H9 (cell line): ENCODE measurements at regions not wholly inside any gene's neighbourhood (a gene's known extent, or its start where the extent isn't known, plus 50 kb on each side); places are given as distances from the start of the nearest gene placed in this dataset.
"Not testable (repeated sequence)": the region's sequence is repeated elsewhere in the genome, so short reads cannot be mapped to it uniquely, and the experiment has no call there.

Experiments used
- DNase-seq: peaks from one replicate; pipeline ENCODE4 v3.0.0-alpha.2; 2017
- H2AFZ ChIP-seq: one replicate; pipeline ENCODE4 v1.6.1; 2013; ENCODE audit warnings: mild to moderate bottlenecking, low read length, control low read depth, moderate library complexity
- H2AK5ac ChIP-seq: 2 replicates; pipeline ENCODE4 v1.6.1; 2013; ENCODE audit warnings: low read length, control low read depth, mixed read lengths; ENCODE audit not compliant: insufficient read length
- H2BK120ac ChIP-seq: one replicate; pipeline ENCODE4 v1.6.1; 2013; ENCODE audit warnings: low read depth, mild to moderate bottlenecking, low read length, control low read depth, inconsistent platforms; ENCODE audit not compliant: poor library complexity, severe bottlenecking
- H2BK12ac ChIP-seq: 2 replicates; pipeline ENCODE4 v1.6.1; 2013; ENCODE audit warnings: low read length, control low read depth, mixed read lengths, low read depth; ENCODE audit not compliant: insufficient read length
- H2BK15ac ChIP-seq: 2 replicates; pipeline ENCODE4 v1.6.1; 2013; ENCODE audit warnings: low read depth, low read length, control low read depth
- H2BK20ac ChIP-seq: one replicate; pipeline ENCODE4 v1.6.1; 2013; ENCODE audit warnings: low read depth, mild to moderate bottlenecking, low read length, control low read depth, inconsistent platforms; ENCODE audit not compliant: poor library complexity, severe bottlenecking
- H2BK5ac ChIP-seq: 2 replicates; pipeline ENCODE4 v1.6.1; 2013; ENCODE audit warnings: low read length, control low read depth, mixed read lengths; ENCODE audit not compliant: insufficient read length
- H3K14ac ChIP-seq: 2 replicates; pipeline ENCODE4 v1.6.1; 2013; ENCODE audit warnings: low read length, control low read depth; ENCODE audit not compliant: insufficient read depth
- H3K18ac ChIP-seq: 2 replicates; pipeline ENCODE4 v1.6.1; 2013; ENCODE audit warnings: low read depth, mild to moderate bottlenecking, mixed read lengths, low read length, control low read depth; ENCODE audit not compliant: insufficient read length
- H3K23ac ChIP-seq: 2 replicates; pipeline ENCODE4 v1.6.1; 2013; ENCODE audit warnings: low read length, control low read depth, mixed read lengths, low read depth; ENCODE audit not compliant: insufficient read length
- H3K23me2 ChIP-seq: 2 replicates; pipeline ENCODE4 v1.6.1; 2013; ENCODE audit warnings: low read depth, mild to moderate bottlenecking, mixed read lengths, low read length, control low read depth; ENCODE audit not compliant: insufficient read length, poor library complexity, severe bottlenecking
- H3K27ac ChIP-seq: 2 replicates; pipeline ENCODE4 v1.5.1; 2013; ENCODE audit warnings: low read length, control low read depth, mixed read lengths, low read depth; ENCODE audit not compliant: insufficient read length
- H3K27me3 ChIP-seq: 2 replicates; pipeline ENCODE4 v1.6.1; 2013; ENCODE audit warnings: low read length, control low read depth, inconsistent platforms; ENCODE audit not compliant: insufficient read depth
- H3K4ac ChIP-seq: 2 replicates; pipeline ENCODE4 v1.6.1; 2013; ENCODE audit warnings: low read depth, mild to moderate bottlenecking, control low read depth, inconsistent platforms, low read length, moderate library complexity
- H3K4me1 ChIP-seq: 2 replicates; pipeline ENCODE4 v1.6.1; 2013; ENCODE audit warnings: low read length, control low read depth, inconsistent platforms; ENCODE audit not compliant: insufficient read depth
- H3K4me2 ChIP-seq: 2 replicates; pipeline ENCODE4 v1.6.1; 2013; ENCODE audit warnings: low read length, control low read depth, mixed read lengths; ENCODE audit not compliant: insufficient read length, insufficient read depth
- H3K56ac ChIP-seq: 2 replicates; pipeline ENCODE4 v1.6.1; 2013; ENCODE audit warnings: low read depth, mild to moderate bottlenecking, mixed read lengths, low read length, control low read depth; ENCODE audit not compliant: insufficient read length
- H3K79me1 ChIP-seq: 2 replicates; pipeline ENCODE4 v1.6.1; 2013; ENCODE audit warnings: low read depth, mild to moderate bottlenecking, moderate library complexity, low read length, control low read depth, inconsistent platforms; ENCODE audit not compliant: insufficient read depth, poor library complexity, severe bottlenecking
- H3K79me2 ChIP-seq: 2 replicates; pipeline ENCODE4 v1.6.1; 2013; ENCODE audit warnings: low read length, control low read depth, inconsistent platforms; ENCODE audit not compliant: insufficient read depth
- H3K9ac ChIP-seq: 2 replicates; pipeline ENCODE4 v1.6.1; 2013; ENCODE audit warnings: low read length, control low read depth, mixed read lengths; ENCODE audit not compliant: insufficient read length; ENCODE audit errors: extremely low read depth
- H3K9me3 ChIP-seq: one replicate; pipeline ENCODE4 v1.6.1; 2013; ENCODE audit warnings: low read depth, low read length, inconsistent platforms; ENCODE audit not compliant: control insufficient read depth
- H3T11ph ChIP-seq: one replicate; pipeline ENCODE4 v1.6.1; 2013; ENCODE audit warnings: mild to moderate bottlenecking, low read length, control low read depth, inconsistent platforms
- H4K20me1 ChIP-seq: one replicate; pipeline ENCODE4 v1.6.1; 2013; ENCODE audit not compliant: control insufficient read depth, insufficient read length, insufficient read depth
- H4K5ac ChIP-seq: 2 replicates; pipeline ENCODE4 v1.6.1; 2013; ENCODE audit warnings: low read depth, mild to moderate bottlenecking, mixed read lengths, low read length, control low read depth; ENCODE audit not compliant: insufficient read length
- H4K8ac ChIP-seq: replicated peaks from 2 replicates; pipeline ENCODE4 v1.6.1; 2013; ENCODE audit warnings: low read length, control low read depth, mixed read lengths, low read depth; ENCODE audit not compliant: insufficient read length
- H4K91ac ChIP-seq: 2 replicates; pipeline ENCODE4 v1.6.1; 2013; ENCODE audit warnings: low read depth, mild to moderate bottlenecking, moderate library complexity, mixed read lengths, low read length, control low read depth; ENCODE audit not compliant: insufficient read length
- H3K27ac Mint-ChIP-seq, 3 experiments: 2 replicates in 2 of 3; 3 replicates in 1 of 3; pipeline ENCODE4 v1.8.0; 2020 to 2021; ENCODE audit warnings: mixed read lengths in 3 of 3, mild to moderate bottlenecking in 1 of 3, moderate library complexity in 1 of 3
- H3K27me3 Mint-ChIP-seq: 2 replicates; pipeline ENCODE4 v1.8.0; 2021; ENCODE audit warnings: low read depth, mild to moderate bottlenecking, moderate library complexity, mixed read lengths
- H3K36me3 Mint-ChIP-seq, 3 experiments: 2 replicates in 2 of 3; 3 replicates in 1 of 3; pipeline ENCODE4 v1.8.0; 2020 to 2021; ENCODE audit warnings: low read depth in 3 of 3, mixed read lengths in 3 of 3; ENCODE audit not compliant: insufficient read depth in 1 of 3
- H3K4me1 Mint-ChIP-seq, 2 experiments: 2 replicates each; pipeline ENCODE4 v1.8.0; 2020; ENCODE audit warnings: mixed read lengths in 2 of 2
- H3K4me3 Mint-ChIP-seq, 2 experiments: 2 replicates in 1 of 2; 3 replicates in 1 of 2; pipeline ENCODE4 v1.8.0; 2020 to 2021; ENCODE audit warnings: mild to moderate bottlenecking in 2 of 2, mixed read lengths in 2 of 2, moderate library complexity in 1 of 2
- H3K9me3 Mint-ChIP-seq, 2 experiments: 2 replicates in 1 of 2; 3 replicates in 1 of 2; pipeline ENCODE4 v1.8.0; 2020; ENCODE audit warnings: mild to moderate bottlenecking in 2 of 2, mixed read lengths in 2 of 2, moderate library complexity in 1 of 2
- CTCF ChIP-seq: fragments of 200-600 bp; sonication (generic); conservative IDR thresholded peaks from 3 replicates; pipeline ENCODE4 v1.8.0; 2021; ENCODE audit warnings: antibody characterized with exemption, mild to moderate bottlenecking
- WGBS: extraction: QIAGEN DNeasy Blood & Tissue Kit; methylation state at CpG from one replicate; pipeline ENCODE4 v1.1.7; 2013; ENCODE audit warnings: missing lambda C conversion rate, low lambda C conversion rate, mixed read lengths; ENCODE audit not compliant: insufficient read length; ENCODE audit errors: extremely low coverage; 5-methylcytosine and 5-hydroxymethylcytosine counted together

- Histone ChIP-seq H4K91ac (no peak overlapping the region), H3K23me2 (no peaks in the 10 kb centered on the region), H3K4me1 (no peaks in the 10 kb centered on the region), H2BK12ac (no peak overlapping the region), H3T11ph (no peak overlapping the region), H4K5ac (no peak overlapping the region), H2BK15ac (no peak overlapping the region), H2BK20ac (no peak overlapping the region), H4K8ac (no peak overlapping the region), H3K23ac (no peak overlapping the region), H2BK120ac (no peak overlapping the region), H3K56ac (no peak overlapping the region), H3K27ac (no peak overlapping the region), H4K20me1 (no peaks in the 10 kb centered on the region), H3K9ac (no peak overlapping the region), H3K18ac (no peak overlapping the region), H2BK5ac (no peak overlapping the region), H2AK5ac (no peak overlapping the region), H3K79me2 (no peaks in the 10 kb centered on the region), H3K9me3 (no peaks in the 10 kb centered on the region), H3K4me2 (no peak overlapping the region), H3K79me1 (no peaks in the 10 kb centered on the region), H2AFZ (no peak overlapping the region), H3K27me3 (no peaks in the 10 kb centered on the region), H3K4ac (no peak overlapping the region), H3K14ac (no peak overlapping the region)
- no peak for TF ChIP-seq CTCF
- no peak for DNase-seq
- no peak overlapping the region for H3K27ac Mint-ChIP-seq
- H3K4me3 Mint-ChIP-seq, result no peak overlapping the region
- WGBS, result no CpG with 5 or more reads among the region's 4 CpGs
- H3K9me3 Mint-ChIP-seq, result peaks cover 16 to 19% of the 10 kb centered on the region in 2 experiments
- peaks cover 3 to 11% (median 6%) of the 10 kb centered on the region in 3 experiments; a peak in 5 of 7 replicates for H3K36me3 Mint-ChIP-seq
- peaks cover 0 to 3% of the 10 kb centered on the region in 2 experiments; a peak in 1 of 4 replicates for H3K4me1 Mint-ChIP-seq
- H3K27me3 Mint-ChIP-seq, result 0 out of 2 replicates have a peak, but pooled peaks cover 2% of the 10 kb centered on the region
Measured at GRCh38 chr4:53941331-53941730, 123.1 kb downstream of the CHIC2 start.

GRCh38 chr4:53939892-53940291, 124.5 kb downstream of the CHIC2 start:
- not testable (repeated sequence) for H3K23ac ChIP-seq, H2BK120ac ChIP-seq, H2AFZ ChIP-seq, H3K9me3 ChIP-seq, H3K27ac ChIP-seq, H3K23me2 ChIP-seq, H3K18ac ChIP-seq, H2BK12ac ChIP-seq, H3T11ph ChIP-seq, H3K56ac ChIP-seq, H3K4me1 Mint-ChIP-seq, H2BK15ac ChIP-seq, H3K27me3 Mint-ChIP-seq, DNase-seq, H3K4me1 ChIP-seq, H2BK20ac ChIP-seq, H4K91ac ChIP-seq, H3K27me3 ChIP-seq, H2AK5ac ChIP-seq, H4K8ac ChIP-seq, H3K4ac ChIP-seq, H3K4me2 ChIP-seq, H3K79me2 ChIP-seq, H3K4me3 Mint-ChIP-seq, H3K27ac Mint-ChIP-seq, H4K20me1 ChIP-seq, H3K9ac ChIP-seq, H2BK5ac ChIP-seq, H3K79me1 ChIP-seq, H3K14ac ChIP-seq, H4K5ac ChIP-seq
- no CpG with 5 or more reads among the region's 3 CpGs for WGBS
- H3K36me3 Mint-ChIP-seq, result peaks cover 3 to 11% (median 6%) of the 10 kb centered on the region in 3 experiments; a peak in 5 of 7 replicates
- peaks cover 16 to 19% of the 10 kb centered on the region in 2 experiments for H3K9me3 Mint-ChIP-seq
